SIG-M5 treated with dmso at 0.1 percent for 504 hours (cell line): ENCODE measurements at regions not wholly inside any gene's neighbourhood (a gene's known extent, or its start where the extent isn't known, plus 50 kb on each side); places are given as distances from the start of the nearest gene placed in this dataset.
"Not testable (repeated sequence)": the region's sequence is repeated elsewhere in the genome, so short reads cannot be mapped to it uniquely, and the experiment has no call there.

Experiments used
- DNase-seq: peaks from one replicate; lab custom pipeline; 2025; ENCODE audit not compliant: unreplicated experiment; lab: John Stamatoyannopoulos, UW

DNA sequence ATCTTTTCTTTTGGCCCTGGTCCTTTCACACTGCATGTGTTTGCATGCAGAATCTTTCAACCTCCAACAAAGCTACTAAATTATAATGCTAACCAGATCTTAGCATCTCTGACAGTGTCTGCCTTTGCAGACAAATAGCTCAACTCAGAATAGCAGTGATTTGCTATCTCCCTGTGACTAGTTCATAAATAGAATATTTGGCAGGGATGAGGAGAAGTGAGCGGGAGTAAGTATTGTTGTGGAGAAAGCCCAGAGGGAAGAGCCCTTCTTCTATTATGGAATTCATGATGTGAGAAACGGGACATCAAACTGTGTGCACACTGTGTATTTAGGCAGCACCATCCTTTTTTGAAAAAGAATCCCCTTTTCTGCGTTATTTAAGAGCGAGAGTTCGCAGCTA is 288.0 kb upstream of the CHORDC1 start:
- DNase-seq = no peak

DNA sequence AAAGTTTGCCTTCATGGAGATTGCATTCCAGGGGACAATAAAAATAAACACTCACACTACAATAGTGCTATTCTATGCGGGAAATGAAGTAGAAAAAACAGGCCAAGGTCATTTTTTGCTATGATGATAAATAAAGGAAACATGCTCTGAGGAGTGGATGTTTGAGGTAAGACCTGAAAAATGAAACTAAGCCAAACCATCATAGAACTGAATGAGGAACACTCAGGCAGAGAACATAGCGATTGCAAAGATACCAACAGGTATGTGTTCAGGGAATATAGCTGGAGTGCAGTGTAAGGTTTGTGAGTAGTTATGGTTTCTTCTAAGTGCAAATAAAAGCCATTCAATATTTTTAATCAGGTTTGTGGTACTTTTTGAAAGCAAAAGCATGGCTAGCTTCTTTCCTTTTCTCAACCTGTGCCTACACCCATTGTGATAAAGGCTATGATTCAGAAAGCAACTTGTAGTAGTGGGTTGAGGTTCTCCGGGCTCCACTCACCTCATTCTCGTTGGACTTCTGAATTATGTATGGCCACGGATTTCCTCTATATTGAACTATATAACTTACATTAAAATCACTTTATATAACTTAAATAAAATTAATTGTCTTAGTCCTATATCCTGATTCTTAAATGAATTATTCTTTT is 278.2 kb upstream of the CHORDC1 start:
- DNase-seq = no peak

DNA sequence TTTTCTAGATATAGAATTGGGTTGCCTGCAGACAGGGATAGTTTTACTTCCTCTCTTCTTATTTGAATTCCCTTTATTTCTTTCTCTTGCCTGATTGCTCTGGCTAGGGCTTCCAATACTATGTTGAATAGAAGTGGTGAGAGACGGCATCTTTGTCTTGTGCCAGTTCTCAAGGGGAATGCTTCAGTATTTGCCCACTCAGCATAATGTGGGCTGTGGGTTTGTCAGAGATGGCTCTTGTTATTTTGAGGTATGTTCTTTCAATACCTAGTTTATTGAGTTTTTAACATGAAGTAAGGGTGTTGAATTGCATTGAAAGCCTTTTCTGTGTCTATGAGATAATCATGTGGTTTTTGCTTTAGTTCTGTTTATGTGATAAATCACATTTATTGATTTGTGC is 273.9 kb upstream of the CHORDC1 start:
- no peak for DNase-seq

DNA sequence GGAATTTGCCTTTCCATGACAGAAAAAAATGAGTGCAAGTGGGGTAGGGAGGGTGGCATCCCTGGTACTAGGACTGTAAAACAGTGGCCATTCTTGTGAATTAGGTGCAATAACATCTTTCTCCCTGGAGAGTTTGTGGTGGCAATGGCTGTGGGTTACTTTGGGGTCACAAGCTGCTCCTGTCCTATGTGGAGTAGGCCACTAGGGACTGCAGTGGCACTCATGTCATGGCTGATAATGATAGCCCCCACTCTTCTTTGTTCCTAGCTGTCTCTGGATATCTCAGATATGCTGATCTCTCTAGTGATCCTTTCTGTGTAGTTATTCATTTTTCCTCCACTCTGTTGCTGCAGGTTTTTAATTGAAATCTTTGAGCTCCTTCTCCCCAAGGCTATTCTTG is 270.5 kb upstream of the CHORDC1 start:
- no peak for DNase-seq

DNA sequence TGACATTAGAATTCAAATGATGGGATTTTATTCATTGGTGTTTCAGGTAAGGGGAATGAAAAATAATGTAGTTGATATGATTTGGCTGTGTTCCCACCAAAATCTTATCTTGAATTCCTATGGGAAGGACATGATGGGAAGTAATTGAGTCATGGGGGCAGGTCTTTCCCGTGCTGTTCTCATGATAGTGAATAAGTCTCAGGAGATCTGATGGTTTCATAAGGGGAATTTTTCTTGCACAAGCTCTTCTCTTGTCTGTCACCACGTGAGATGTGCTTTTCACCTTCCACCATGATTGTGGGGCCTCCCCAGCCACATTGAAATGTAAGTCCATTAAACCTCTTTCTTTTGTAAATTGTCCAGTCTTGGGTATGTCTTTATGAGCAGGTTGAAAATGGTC is 268.6 kb upstream of the CHORDC1 start:
- no peak for DNase-seq

DNA sequence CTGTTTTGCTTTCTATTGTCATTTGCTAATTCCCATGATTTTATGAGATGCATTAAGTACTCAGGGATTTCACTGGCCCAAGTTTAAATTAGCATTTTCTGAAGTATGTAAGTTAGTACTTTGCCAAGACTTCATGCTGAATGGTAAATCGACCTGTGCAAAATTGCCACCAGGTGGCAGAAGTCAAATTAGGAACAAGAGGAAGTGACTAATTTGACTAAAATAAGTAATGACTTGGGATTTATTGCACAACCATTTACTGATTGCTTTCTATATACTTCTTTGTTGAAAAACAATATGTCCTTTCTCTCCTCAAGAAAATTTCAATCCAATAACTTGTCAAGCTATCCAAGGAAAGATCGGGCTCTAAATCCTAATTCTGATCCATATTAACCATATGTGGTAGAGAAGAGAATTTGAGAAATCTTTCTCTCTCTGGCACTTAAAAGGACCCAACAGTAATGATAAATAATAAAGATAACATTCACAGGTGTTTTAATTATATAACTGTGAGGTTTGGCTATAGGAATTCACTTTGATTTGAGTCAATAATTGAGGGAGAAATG is 253.7 kb upstream of the CHORDC1 start:
- peak; percentile 16 for DNase-seq

DNA sequence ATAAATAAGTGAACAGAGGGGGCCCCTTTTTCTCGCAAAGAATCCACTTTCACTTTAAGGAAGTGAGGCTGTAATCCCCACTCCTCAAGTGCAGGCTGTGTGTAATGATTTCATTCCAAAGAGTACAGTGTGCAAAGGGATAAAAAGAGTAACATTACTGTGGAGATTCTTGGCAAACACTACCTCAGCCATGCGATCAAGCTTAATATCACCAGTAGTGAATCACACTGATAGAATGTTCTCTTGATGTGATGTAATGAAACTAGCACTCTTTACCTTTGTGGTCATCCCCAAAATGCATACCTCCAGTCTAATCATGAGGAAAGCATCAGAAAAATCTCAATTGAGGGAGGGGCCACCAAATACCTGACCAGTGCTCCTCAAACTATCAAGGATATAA is 246.1 kb upstream of the CHORDC1 start:
- DNase-seq = no peak

DNA sequence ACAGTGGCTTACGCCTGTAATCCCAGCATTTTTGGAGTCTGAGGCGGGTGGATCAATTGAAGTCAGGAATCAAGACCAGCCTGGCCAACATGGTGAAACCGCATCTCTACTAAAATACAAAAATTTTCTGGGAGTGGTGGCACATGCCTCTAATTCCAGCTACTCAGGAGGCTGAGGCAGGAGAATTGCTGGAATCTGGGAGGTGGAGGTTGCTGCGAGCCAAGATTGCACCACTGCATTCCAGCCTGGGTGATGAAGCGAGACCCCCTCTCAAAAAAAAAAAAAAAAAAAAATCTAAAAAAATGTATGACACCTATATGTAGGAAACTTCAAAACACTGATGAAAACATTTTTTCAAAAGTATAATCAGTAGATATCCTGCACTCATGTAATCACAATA is 242.7 kb upstream of the CHORDC1 start:
- DNase-seq = no peak

DNA sequence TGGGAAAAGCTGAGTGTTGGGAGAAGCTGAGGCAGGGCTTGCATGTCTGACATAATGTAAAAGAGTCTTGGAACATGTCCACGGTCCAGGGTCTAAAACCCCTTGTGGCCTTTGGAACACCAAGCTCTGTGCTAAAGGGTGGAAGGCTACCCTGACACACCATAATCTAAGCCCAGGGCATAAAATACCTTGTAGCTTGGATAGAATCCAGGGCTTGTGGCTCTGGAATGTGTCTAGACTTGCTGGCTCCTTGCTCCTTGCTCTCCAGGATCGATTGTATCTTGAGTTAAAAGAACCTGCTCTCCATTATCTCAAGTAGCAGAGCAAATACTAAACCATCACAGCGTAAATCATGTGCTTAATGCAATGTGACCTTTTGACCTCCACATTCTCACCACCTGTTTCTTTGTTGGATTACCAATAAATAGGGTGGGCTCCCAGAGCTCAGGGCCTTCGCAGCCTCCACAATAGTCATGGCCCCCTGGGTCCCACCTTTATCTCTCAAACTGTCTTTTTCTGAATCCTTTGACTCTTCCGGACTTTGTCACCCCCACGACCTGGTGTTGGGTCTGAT is 232.6 kb upstream of the CHORDC1 start:
- DNase-seq = not testable (repeated sequence)

DNA sequence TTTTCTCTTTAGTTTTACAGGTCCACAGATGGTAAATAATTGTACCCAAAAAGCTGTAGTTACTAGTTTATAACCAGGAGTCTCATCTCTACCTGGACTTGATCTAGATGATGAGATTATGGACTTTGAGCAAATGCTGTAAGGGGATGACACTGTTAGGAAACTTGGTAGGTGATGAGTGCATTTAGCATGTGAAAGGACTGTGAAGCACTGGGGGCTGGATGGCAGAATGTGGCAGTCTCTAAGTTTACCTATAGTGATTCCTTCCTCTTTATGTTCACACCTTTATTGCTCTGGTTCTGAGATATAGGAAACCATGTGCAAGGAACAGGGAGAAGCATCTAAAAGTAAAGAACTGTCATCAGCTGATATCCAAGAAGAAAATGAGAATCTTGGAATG is 230.7 kb upstream of the CHORDC1 start:
- DNase-seq = no peak

DNA sequence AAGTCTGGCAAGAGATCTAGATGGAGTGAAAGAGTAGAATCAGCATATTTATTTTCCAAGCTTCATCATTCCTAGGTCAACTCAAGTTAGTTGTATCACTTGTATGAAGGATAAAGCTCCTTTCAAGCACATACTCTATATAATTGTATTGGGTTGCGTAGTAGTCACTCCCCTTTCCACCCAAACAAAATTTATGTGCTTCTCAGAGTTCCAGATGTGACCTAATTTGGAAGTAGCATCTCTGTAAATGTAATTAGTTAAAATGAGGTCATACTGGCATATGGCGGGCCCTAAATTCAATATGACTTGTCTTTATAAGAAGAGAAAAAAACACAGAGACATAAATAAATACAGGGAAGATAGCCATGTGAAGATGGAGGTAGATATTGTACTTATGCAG is 226.8 kb upstream of the CHORDC1 start:
- DNase-seq = no peak

DNA sequence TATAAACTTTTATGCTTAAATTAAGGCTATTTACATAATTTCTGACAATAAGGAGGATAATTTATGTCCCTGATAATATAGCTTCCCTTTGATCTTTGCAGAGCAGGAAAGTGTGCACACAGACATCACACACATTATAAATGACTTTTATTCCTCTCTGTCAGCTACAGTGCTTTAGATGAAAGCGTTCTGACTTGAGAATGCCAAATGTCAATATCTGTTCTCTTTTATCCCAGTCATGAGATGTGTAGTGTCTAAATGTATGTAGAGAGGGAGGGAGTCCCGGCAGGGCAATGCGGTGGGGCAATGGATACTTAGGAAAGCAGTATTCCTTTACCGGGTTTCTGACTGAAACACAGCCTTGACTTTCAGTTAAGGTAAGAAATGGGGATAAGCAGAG is 225.4 kb upstream of the CHORDC1 start:
- no peak for DNase-seq

DNA sequence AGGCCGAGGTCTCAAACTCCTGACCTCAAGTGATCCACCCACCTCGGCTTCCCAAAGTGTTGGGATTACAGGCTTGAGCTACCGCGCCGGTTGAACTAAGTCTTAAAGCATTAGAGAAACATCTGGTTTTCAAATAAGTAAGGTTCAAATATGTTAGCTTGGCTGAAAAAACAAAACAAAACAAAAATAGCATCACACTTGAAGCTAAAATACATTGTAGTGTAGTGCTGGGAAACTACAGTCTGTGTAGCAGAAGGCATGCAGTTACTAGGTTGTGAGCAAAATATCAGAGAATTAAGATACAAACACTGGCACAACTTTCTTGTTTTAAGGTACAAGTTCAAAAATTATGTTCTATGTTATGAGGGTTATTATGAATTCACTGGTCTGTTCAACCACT is 224.8 kb upstream of the CHORDC1 start:
- DNase-seq = no peak

DNA sequence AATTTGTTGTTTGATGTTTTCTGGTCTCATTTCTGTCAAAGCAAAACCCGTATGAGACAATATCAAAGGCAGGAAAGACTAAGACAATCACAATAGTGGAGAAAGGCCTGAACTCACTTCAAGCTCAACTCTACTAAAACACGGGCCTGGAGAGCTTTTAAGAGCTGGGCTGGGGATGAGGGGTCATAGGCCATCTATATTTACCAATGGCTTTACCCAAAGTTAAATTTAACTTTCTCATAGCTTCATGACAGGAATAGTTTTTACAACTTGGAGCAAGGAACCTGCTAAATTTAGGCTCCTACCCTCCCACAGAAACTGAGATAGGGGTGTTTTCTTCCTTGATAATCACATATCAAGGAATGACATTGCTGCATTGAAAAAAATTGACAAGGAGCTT is 223.4 kb upstream of the CHORDC1 start:
- DNase-seq = no peak

DNA sequence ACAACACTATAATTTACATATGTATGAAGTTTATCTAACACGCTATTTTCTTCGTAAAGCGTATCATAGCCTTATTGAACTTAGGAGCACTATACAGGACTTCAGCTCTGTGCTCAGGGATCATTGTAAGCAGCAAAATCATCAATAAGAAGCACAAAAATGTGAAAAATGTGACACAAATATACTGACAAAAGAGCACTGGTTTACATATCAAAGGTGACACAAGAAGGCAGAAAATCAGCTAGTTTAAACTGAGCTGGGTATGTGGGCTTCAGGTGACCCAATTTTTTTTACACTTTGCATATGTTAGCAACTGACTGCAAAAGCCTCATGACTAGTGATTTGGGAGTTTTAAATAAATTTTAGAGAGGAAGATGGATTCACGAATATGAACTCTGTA is 215.2 kb upstream of the CHORDC1 start:
- no peak for DNase-seq

DNA sequence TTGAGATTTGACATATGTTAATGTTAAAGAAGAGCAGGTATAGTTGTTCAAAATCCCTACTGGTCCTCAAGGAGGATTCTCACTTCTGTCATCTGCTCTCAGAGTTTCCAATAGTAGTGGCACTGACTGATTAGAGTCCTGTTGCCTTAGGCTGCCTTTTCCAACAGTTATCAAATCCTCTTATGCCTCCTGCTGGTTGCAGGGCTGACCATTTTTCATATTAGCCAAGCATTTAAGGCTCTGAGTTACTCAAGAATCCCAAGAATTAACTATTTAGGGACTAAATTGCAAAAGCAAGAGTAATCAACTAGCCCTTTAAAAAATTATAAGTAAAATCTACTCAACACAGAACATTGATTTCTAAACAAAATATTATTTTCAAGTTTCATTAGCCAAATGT is 212.0 kb upstream of the CHORDC1 start:
- DNase-seq = peak; percentile 1

DNA sequence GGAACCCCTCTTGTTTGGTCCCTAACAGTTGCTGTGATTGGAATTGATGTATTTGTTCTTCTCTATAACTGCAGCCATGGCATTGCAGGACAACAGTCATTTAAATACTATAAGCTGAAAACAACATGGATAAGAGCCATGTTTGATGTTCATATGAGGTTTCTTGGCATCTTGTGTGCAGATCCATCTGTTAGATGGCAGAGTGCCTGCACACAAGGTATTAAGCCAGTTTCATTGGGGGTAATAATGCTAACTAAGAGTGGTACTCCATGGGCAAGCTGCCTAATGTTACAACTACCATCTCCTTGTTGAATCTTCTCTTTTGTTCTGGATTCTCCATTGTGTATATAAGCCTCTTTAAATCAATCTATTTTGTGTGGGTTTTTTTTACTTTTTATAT is 206.0 kb upstream of the CHORDC1 start:
- DNase-seq = no peak

DNA sequence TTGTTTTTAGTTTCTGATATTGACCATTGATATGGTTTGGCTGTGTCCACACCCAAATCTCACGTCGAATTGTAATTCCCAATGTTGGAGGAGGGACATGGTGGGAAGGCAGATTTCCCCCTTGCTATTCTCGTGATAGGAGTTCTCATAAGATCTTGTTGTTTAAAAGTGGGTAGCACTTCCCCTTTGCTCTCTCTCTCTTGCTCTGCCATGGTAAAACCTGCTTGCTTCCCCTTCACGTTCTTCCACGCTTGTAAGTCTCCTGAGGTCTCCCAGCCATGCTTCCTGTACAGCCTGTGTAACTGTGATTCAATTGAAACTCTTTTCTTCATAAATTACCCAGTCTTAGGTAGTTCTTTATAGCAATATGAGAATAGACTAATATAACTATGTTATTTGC is 203.6 kb upstream of the CHORDC1 start:
- no peak for DNase-seq

DNA sequence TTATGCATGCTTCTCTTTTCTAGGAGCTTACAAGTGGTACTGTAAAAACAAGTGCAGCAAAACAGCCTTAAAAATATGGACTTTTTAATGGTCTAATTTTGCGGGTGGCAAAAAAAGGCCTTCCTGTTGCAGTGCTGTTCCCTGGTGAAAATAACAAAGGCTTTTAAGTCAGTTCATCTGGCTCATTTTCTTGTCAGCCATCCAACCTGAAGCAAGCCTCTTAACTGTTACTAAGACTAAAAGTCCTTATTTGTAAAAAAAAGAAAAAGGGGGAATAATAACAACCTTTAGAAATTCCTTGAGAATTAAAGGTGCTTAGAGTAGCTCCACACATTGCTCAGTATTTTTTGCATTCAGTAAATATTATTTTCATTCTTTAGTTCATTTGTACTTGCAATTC is 200.5 kb upstream of the CHORDC1 start:
- DNase-seq = no peak

DNA sequence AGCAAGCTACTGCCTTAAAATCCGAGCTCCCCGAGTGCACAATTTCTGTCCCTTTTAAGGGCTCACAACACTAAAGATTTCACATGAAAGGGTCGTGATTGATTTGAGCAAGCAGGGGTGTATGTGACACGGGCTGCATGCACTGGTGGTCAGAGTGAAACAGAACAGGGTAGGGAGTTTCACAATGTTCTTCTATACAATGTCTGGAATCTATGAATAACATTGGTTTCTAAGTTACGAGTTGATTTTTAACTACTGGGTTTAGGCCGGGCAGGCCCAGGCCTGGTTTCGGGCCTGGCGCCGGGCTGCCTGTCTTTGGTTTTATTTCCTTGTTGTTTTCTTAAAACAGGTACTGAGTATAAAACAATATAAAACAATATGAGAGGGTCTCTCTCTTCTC is 199.9 kb upstream of the CHORDC1 start:
- DNase-seq = not testable (repeated sequence)

DNA sequence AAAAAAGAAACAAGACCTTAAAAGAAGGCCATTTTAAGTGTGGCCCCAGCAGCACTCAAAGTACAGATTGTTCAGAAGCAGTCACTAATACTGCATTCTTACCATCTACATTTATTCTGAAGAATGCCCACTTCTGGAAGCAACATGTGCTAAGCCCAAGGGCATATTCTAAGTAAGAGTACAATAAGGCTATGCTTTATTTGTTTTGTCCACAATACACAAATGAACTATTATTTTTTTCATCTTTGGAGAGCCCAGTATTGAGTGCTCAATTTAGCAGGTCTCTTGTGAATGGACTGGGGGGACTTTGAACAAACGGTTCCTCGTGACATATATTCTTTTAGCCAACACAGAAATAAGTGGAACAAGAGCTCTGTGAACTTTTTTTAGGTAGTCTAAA is 191.4 kb upstream of the CHORDC1 start:
- DNase-seq = no peak

DNA sequence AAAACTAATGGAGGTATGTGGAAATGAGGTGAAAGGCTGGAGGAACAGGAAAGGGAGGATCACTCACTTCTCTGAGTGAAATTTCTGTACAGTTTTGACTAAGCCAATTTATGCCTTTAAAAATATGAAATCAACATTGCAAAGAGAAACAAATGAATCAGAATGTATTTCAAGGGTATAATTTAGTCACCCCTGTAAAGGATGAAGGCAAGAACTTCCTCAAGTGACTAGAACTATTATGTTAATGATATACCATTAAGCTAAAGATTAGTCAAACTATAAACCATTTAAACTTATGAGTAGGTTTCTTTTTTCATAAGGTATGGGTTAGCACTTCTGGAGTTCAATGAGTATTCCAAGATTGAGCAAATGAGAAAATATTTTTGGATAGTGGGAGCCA is 184.5 kb upstream of the CHORDC1 start:
- DNase-seq = no peak

DNA sequence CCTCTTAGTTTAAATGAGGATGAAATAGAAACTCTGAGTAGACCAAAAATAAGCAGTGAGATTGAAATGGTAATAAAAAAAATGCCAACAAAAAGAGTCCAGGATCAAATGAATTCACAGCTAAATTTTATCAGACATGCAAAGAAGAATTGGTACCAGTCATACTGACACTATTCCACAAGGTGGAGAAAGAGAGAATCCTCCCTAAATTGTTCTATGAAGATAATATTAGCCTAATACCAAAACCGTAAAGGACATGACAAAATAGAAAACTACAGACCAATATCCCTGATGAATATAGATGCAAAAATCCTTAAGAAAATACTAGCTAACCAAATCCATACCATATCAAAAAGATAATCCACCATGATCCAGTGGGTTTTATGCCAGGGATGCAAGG is 169.8 kb upstream of the CHORDC1 start:
- DNase-seq = no peak
